GM12875 (cell line): ENCODE measurements at regions not wholly inside any gene's neighbourhood (a gene's known extent, or its start where the extent isn't known, plus 50 kb on each side); places are given as distances from the start of the nearest gene placed in this dataset.

Experiments used
- H3K4me3 ChIP-seq: one replicate; pipeline ENCODE4 v1.5.1; 2011; ENCODE audit warnings: low read depth, low read length, control low read depth
- CTCF ChIP-seq: IDR thresholded peaks from 2 replicates; pipeline ENCODE4 v1.5.1; 2011; ENCODE audit warnings: low read depth, mild to moderate bottlenecking, control low read depth, inconsistent platforms, low read length, moderate library complexity, borderline replicate concordance; ENCODE audit not compliant: insufficient read depth

GRCh38 chrX:37946197-37946596 is 60.2 kb upstream of the SYTL5 start:
- no peak overlapping the region for H3K4me3 ChIP-seq
- TF ChIP-seq CTCF, result no peak

DNA sequence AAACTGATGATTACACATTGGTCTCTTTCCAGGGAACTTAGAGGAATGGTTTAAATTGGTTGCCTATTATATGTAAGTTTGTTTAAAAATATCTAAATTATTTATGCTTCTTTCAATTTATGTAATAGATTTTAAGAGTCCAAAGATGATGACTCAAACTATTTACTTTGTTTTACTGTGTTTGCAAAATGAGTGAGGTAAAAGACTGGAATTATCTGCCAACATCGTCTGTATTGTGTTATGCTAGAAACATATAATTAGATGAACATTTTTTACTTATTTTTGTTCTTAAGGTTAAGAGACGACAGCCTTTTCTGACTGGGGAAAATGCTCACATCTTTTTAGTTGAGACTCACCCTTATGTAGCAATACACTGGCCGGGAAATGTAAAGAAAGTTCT is 51.1 kb upstream of the SYTL5 start:
- no peak for TF ChIP-seq CTCF
- H3K4me3 ChIP-seq, result no peak overlapping the region

DNA sequence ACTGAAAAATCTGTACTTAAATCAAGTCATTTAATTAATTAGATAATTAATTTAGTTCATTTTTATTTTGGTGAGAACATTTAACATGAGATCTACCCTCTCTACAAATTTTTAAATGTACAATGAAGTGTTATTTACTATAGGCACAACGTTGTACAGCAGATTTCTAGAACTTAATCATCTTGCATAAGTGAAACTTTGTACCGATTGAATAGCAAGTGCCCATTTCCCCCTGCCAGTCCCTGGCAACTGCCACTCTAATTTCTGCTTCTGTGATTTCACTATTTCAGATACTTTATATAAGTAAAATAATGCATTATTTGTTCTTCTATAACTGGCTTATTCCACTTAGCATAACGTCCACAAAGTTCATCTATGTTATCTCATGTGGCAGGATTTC is 50.1 kb upstream of the SYTL5 start:
- TF ChIP-seq CTCF, result no peak
- no peak overlapping the region for H3K4me3 ChIP-seq
